ENCODE measurements at regions not wholly inside any gene's neighbourhood (a gene's known extent, or its start where the extent isn't known, plus 50 kb on each side); places are given as distances from the start of the nearest gene placed in this dataset.

DNA sequence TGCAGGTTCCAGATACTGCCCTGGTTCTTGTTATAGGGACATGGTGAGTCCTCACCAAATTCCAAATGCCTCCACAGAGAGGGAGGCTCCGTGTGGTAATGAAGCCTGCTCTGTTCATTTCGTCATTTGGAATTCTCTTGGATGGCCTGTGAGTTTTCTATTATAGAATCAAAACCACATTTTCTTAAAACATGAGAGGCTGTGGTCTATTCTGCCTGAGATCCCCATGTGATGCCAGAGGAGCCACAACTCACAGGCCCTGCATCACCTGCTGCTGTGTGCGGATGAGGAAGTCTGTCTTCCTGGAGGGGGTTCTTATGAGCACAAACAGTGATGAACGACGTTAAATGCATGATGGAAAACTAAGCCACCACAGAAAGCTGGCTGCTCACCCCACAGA is 264.4 kb downstream of the UQCRFS1 start:
- H3K9me3 Mint-ChIP-seq, result peaks cover 0 to 3% of the 10 kb centered on the region in 2 experiments; a peak in 2 of 5 replicates
- Histone ChIP-seq H3K18ac (ENCODE audit: insufficient read length, low read depth, low read length) (no peak overlapping the region), H4K91ac (ENCODE audit: insufficient read length, low read depth, low read length) (no peak overlapping the region), H3K9ac (ENCODE audit: extremely low read depth, insufficient read length, low read length) (no peak overlapping the region), H4K8ac (replicated peaks; ENCODE audit: insufficient read length, low read depth, low read length) (no peak overlapping the region), H3K4me1 (ENCODE audit: insufficient read depth, low read length) (no peaks in the 10 kb centered on the region), H3K27ac (ENCODE audit: insufficient read length, low read depth, low read length) (no peak overlapping the region), H3K27me3 (ENCODE audit: insufficient read depth, low read length) (no peaks in the 10 kb centered on the region), H3K4me2 (ENCODE audit: insufficient read depth, insufficient read length, low read length) (no peak overlapping the region), H3K4ac (ENCODE audit: low read depth, low read length) (no peak overlapping the region), H2AFZ (ENCODE audit: low read length) (no peak overlapping the region), H4K5ac (ENCODE audit: insufficient read length, low read depth, low read length) (no peak overlapping the region), H2BK12ac (ENCODE audit: insufficient read length, low read depth, low read length) (no peak overlapping the region), H3K9me3 (ENCODE audit: control insufficient read depth, low read depth, low read length) (no peaks in the 10 kb centered on the region), H2BK5ac (ENCODE audit: insufficient read length, low read length) (no peak overlapping the region), H2AK5ac (ENCODE audit: insufficient read length, low read length) (no peak overlapping the region), H3K23me2 (ENCODE audit: insufficient read length, low read depth, low read length, poor library complexity, severe bottlenecking) (no peaks in the 10 kb centered on the region), H2BK15ac (ENCODE audit: low read depth, low read length) (no peak overlapping the region), H3K23ac (ENCODE audit: insufficient read length, low read depth, low read length) (no peak overlapping the region), H3K14ac (ENCODE audit: insufficient read depth, low read length) (no peak overlapping the region), H2BK20ac (ENCODE audit: low read depth, low read length, poor library complexity, severe bottlenecking) (no peak overlapping the region), H3T11ph (ENCODE audit: low read length) (no peak overlapping the region), H4K20me1 (ENCODE audit: control insufficient read depth, insufficient read depth, insufficient read length) (no peaks in the 10 kb centered on the region), H3K79me2 (ENCODE audit: insufficient read depth, low read length) (no peaks in the 10 kb centered on the region), H3K56ac (ENCODE audit: insufficient read length, low read depth, low read length) (no peak overlapping the region), H3K79me1 (ENCODE audit: insufficient read depth, low read depth, low read length, poor library complexity, severe bottlenecking) (no peaks in the 10 kb centered on the region), H2BK120ac (ENCODE audit: low read depth, low read length, poor library complexity, severe bottlenecking) (no peak overlapping the region)
- H3K36me3 Mint-ChIP-seq (ENCODE audit: insufficient read depth in 1 of 3, low read depth in 3 of 3), result peaks cover 0 to 3% (median 0%) of the 10 kb centered on the region in 3 experiments; a peak in 2 of 7 replicates
- H3K4me3 Mint-ChIP-seq, result no peak overlapping the region
- no peak overlapping the region for H3K27ac Mint-ChIP-seq
- no peak for TF ChIP-seq CTCF (conservative IDR thresholded peaks at IDR 0.05)
- peaks cover 6% of the 10 kb centered on the region in 2 experiments for H3K4me1 Mint-ChIP-seq
- no CpG with 5 or more reads among the region's 5 CpGs for WGBS (ENCODE audit: extremely low coverage, insufficient read length, low lambda C conversion rate)
- no peak for DNase-seq
- peaks cover 8% of the 10 kb centered on the region; the same call in 1 of the 2 replicates for H3K27me3 Mint-ChIP-seq (ENCODE audit: low read depth)
